ENCODE measurements at regions not wholly inside any gene's neighbourhood (a gene's known extent, or its start where the extent isn't known, plus 50 kb on each side); places are given as distances from the start of the nearest gene placed in this dataset.

- POLR2A ChIA-PET = no interaction called here
Observed at GRCh38 chr3:7924228-7924627, 577.4 kb upstream of the LMCD1 start.

More at GRCh38 chr3:7924228-7924627, 577.4 kb upstream of the LMCD1 start:
- no peaks in the 10 kb centered on the region for H3K9me1 ChIP-seq (replicated peaks; ENCODE audit: control insufficient read depth, extremely low read depth, insufficient read depth, low read length)
- intact Hi-C loops (cut with micrococcal nuclease) (no loop called here), dilution Hi-C loops (cut with MboI; ENCODE audit: extremely low pct_ligation_motif_present, low sequenced_read_pairs) (no loop called here)
- DNase-seq (ENCODE audit: low read depth, low spot score) (no peak), FAIRE-seq (no peak)
- H3K4me2 ChIP-seq (ENCODE audit: insufficient read depth, low read length) = no peak overlapping the region
- no peaks in the 10 kb centered on the region for H4K20me1 ChIP-seq (replicated peaks; ENCODE audit: control insufficient read depth, extremely low read depth, insufficient read depth, low read length)
- no peak overlapping the region for H3K4me3 ChIP-seq (replicated peaks in 1 of 3; ENCODE audit: insufficient read depth in 1 of 3, low read depth in 1 of 3, low read length in 3 of 3)
- no peaks in the 10 kb centered on the region for H3K27me3 ChIP-seq (ENCODE audit: control insufficient read depth in 2 of 2, insufficient read depth in 2 of 2, low read length in 2 of 2)
- CTCF ChIA-PET = interaction anchor here (1.2 kb wide), 1 partner anchor 124 kb away, joined by 3 read pairs; no protein-coding TSS in a partner anchor
- TF ChIP-seq GATA2 (IDR thresholded peaks at IDR 0.05; ENCODE audit: insufficient read depth, insufficient read length, low read depth, low read length) = no peak
- TF ChIP-seq, protein P1, sequence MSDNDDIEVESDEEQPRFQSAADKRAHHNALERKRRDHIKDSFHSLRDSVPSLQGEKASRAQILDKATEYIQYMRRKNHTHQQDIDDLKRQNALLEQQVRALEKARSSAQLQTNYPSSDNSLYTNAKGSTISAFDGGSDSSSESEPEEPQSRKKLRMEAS (IDR thresholded peaks at IDR 0.05; ENCODE audit: insufficient read depth, insufficient read length) = no peak
- TF ChIP-seq MYC (IDR thresholded peaks at IDR 0.05; ENCODE audit: low read depth, low read length) = no peak
- no peak for TF ChIP-seq FOS (IDR thresholded peaks at IDR 0.05; ENCODE audit: borderline replicate concordance, insufficient read depth, low read length)
- no peak for TF ChIP-seq EZH2 (IDR thresholded peaks at IDR 0.05; ENCODE audit: borderline replicate concordance, low read depth, low read length, severe bottlenecking)
- no peak for TF ChIP-seq JUN (IDR thresholded peaks at IDR 0.05; ENCODE audit: borderline replicate concordance, insufficient read depth, insufficient read length, low read depth)
- TF ChIP-seq POLR2AphosphoS5 (IDR thresholded peaks at IDR 0.05; ENCODE audit: insufficient read depth, low read depth, low read length) = no peak
- TF ChIP-seq, protein P2, sequence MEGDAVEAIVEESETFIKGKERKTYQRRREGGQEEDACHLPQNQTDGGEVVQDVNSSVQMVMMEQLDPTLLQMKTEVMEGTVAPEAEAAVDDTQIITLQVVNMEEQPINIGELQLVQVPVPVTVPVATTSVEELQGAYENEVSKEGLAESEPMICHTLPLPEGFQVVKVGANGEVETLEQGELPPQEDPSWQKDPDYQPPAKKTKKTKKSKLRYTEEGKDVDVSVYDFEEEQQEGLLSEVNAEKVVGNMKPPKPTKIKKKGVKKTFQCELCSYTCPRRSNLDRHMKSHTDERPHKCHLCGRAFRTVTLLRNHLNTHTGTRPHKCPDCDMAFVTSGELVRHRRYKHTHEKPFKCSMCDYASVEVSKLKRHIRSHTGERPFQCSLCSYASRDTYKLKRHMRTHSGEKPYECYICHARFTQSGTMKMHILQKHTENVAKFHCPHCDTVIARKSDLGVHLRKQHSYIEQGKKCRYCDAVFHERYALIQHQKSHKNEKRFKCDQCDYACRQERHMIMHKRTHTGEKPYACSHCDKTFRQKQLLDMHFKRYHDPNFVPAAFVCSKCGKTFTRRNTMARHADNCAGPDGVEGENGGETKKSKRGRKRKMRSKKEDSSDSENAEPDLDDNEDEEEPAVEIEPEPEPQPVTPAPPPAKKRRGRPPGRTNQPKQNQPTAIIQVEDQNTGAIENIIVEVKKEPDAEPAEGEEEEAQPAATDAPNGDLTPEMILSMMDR (IDR thresholded peaks at IDR 0.05; ENCODE audit: extremely low read depth in 1 of 2, insufficient read depth in 1 of 2, low read depth in 1 of 2, low read length in 2 of 2) = no peak
- TF ChIP-seq POLR2A (IDR thresholded peaks at IDR 0.05; ENCODE audit: low read depth, low read length) = no peak
- H3K9me3 ChIP-seq (replicated peaks; ENCODE audit: control insufficient read depth, insufficient read depth, low read length) = no peaks in the 10 kb centered on the region
- no peaks in the 10 kb centered on the region for H3K4me1 ChIP-seq (ENCODE audit: control insufficient read depth, extremely low read depth, insufficient read depth, low read length)
- H3K79me2 ChIP-seq (ENCODE audit: control insufficient read depth, insufficient read depth, low read length) = no peaks in the 10 kb centered on the region
- BruUV-seq (replicated peaks) = no TSS peak
- H3K27ac ChIP-seq (ENCODE audit: insufficient read depth, low read depth, low read length) = no peak overlapping the region
- no peaks in the 10 kb centered on the region for H3K36me3 ChIP-seq (ENCODE audit: control insufficient read depth in 2 of 2, extremely low read depth in 1 of 2, insufficient read depth in 2 of 2, low read length in 2 of 2)
- H2AFZ ChIP-seq (ENCODE audit: low read depth, low read length) = no peak overlapping the region
- H3K9ac ChIP-seq (replicated peaks; ENCODE audit: extremely low read depth, insufficient read depth, low read length) = no peak overlapping the region

Measured in endothelial cell of umbilical vein (primary cell).